PC-9 (cell line): ENCODE measurements at regions not wholly inside any gene's neighbourhood (a gene's known extent, or its start where the extent isn't known, plus 50 kb on each side); places are given as distances from the start of the nearest gene placed in this dataset.

Source experiments
- BruUV-seq: library from RNA; stranded (reverse); fragments of 400-500 nt; replicated peaks from 2 replicates; lab custom pipeline; 2021; lab: Mats Ljungman, UMichigan
- CTCF ChIA-PET: fragments of 300-600 bp; sonication (Branson Sonifier 250); formaldehyde crosslinking; loops from one replicate; lab custom pipeline; 2022; ENCODE audit warnings: antibody characterized with exemption; lab: Charles Lee
- POLR2A ChIA-PET: fragments of 300-600 bp; sonication (Branson Sonifier 250); formaldehyde crosslinking; loops from one replicate; lab custom pipeline; 2022; ENCODE audit warnings: antibody characterized with exemption; ENCODE audit not compliant: unreplicated experiment; lab: Charles Lee
- DNase-seq, 2 experiments: peaks; one replicate each; pipeline versions ENCODE4 v3.0.0 to v3.0.0-alpha.2; 2015 to 2022; ENCODE audit warnings: mixed read lengths in 1 of 2
- H2AFZ ChIP-seq: fragments of 200-600 bp; sonication (generic); 2 replicates; pipeline ENCODE4 v1.8.1; 2017; ENCODE audit warnings: antibody characterized with exemption
- H3F3A ChIP-seq: fragments of 200-600 bp; sonication (generic); 2 replicates; pipeline ENCODE4 v1.8.1; 2017; ENCODE audit warnings: antibody characterized with exemption, mild to moderate bottlenecking, low read depth; ENCODE audit not compliant: insufficient read depth
- H3K27ac ChIP-seq: fragments of 200-600 bp; sonication (generic); 2 replicates; pipeline ENCODE4 v1.6.1; 2016; ENCODE audit warnings: mixed run types
- H3K27me3 ChIP-seq: fragments of 200-600 bp; sonication (generic); 2 replicates; pipeline ENCODE4 v1.6.1; 2016; ENCODE audit warnings: low read depth, mixed run types; ENCODE audit not compliant: insufficient read depth
- H3K36me3 ChIP-seq: fragments of 200-600 bp; sonication (generic); 2 replicates; pipeline ENCODE4 v1.6.1; 2016; ENCODE audit warnings: low read depth, mixed run types
- H3K4me1 ChIP-seq: fragments of 200-600 bp; sonication (generic); replicated peaks from 2 replicates; pipeline ENCODE4 v1.6.1; 2016; ENCODE audit warnings: mixed run types; ENCODE audit not compliant: insufficient read depth
- H3K4me2 ChIP-seq: fragments of 200-600 bp; sonication (generic); 2 replicates; pipeline ENCODE4 v1.6.1; 2017; ENCODE audit warnings: mixed run types
- H3K4me3 ChIP-seq: fragments of 200-600 bp; sonication (generic); 2 replicates; pipeline ENCODE4 v1.6.1; 2016; ENCODE audit warnings: mixed run types
- H3K79me2 ChIP-seq: fragments of 200-600 bp; sonication (generic); 2 replicates; pipeline ENCODE4 v1.6.1; 2017; ENCODE audit warnings: low read depth, mixed run types
- H3K9me2 ChIP-seq: fragments of 200-600 bp; sonication (generic); 2 replicates; pipeline ENCODE4 v1.8.1; 2017; ENCODE audit warnings: mild to moderate bottlenecking; ENCODE audit not compliant: insufficient read depth
- H3K9me3 ChIP-seq: fragments of 200-600 bp; sonication (generic); 2 replicates; pipeline ENCODE4 v1.8.1; 2016; ENCODE audit warnings: low read depth; ENCODE audit not compliant: insufficient read depth
- H4K20me1 ChIP-seq: fragments of 200-600 bp; sonication (generic); 2 replicates; pipeline ENCODE4 v1.8.1; 2017; ENCODE audit not compliant: insufficient read depth
- EZH2 ChIP-seq: fragments of 200-600 bp; sonication (generic); IDR thresholded peaks from 2 replicates; pipeline ENCODE4 v1.8.0; 2017; ENCODE audit warnings: antibody characterized with exemption, low read depth
- intact Hi-C: fragments of 100-400 bp; cut with micrococcal nuclease; formaldehyde crosslinking; loops from one replicate; pipeline ENCODE4 v1.10.0; 2022; ENCODE audit not compliant: unreplicated experiment
- TF ChIP-seq, protein P1 (sequence below): fragments of 200-600 bp; sonication (generic); conservative IDR thresholded peaks from 2 replicates; pipeline ENCODE4 v1.6.1; 2017; ENCODE audit warnings: mixed run types, antibody characterized with exemption, mild to moderate bottlenecking, moderate library complexity

DNA sequence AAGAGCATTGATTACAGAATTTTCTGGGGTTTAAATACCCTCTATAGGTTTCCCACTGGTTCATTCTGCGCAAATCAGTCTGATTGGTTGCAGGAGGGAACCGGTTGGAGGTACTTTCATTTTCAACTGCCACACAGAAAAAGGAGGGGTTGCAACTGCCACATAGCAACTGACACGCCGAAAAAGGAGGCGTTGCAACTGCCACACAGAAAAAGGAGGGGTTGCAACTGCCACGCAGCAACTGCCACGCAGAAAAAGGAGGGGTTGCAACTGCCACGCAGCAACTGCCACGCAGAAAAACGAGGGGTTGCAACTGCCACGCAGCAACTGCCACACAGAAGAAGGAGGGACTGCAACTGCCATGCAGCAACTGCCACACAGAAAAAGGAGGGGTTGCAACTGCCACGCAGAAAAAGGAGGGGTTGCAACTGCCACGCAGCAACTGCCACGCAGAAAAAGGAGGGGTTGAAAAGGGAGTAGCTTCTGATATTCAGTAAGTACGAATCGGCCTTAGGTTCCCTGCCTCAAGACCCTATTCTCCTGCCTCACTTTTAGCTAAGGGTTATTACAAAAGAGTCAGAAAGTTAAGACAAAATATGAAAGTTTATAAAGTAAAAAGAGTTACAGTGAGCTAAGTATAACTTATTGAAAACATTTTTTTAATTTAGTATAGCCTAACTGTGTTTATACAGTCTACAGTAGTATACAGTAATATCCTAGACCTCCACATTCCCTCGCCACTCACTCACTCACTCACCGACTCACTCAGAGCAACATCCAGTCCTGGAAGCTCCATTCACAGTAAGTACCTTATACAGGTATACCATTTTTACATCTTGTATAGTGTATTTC, 431.8 kb downstream of the KCTD8 start:
- ChIA-PET CTCF (no interaction called here), POLR2A (no interaction called here)
- TF ChIP-seq, protein P1, sequence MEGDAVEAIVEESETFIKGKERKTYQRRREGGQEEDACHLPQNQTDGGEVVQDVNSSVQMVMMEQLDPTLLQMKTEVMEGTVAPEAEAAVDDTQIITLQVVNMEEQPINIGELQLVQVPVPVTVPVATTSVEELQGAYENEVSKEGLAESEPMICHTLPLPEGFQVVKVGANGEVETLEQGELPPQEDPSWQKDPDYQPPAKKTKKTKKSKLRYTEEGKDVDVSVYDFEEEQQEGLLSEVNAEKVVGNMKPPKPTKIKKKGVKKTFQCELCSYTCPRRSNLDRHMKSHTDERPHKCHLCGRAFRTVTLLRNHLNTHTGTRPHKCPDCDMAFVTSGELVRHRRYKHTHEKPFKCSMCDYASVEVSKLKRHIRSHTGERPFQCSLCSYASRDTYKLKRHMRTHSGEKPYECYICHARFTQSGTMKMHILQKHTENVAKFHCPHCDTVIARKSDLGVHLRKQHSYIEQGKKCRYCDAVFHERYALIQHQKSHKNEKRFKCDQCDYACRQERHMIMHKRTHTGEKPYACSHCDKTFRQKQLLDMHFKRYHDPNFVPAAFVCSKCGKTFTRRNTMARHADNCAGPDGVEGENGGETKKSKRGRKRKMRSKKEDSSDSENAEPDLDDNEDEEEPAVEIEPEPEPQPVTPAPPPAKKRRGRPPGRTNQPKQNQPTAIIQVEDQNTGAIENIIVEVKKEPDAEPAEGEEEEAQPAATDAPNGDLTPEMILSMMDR = no peak
- TF ChIP-seq EZH2 = no peak
- intact Hi-C loops = no loop called here
- Histone ChIP-seq H3K9me2 (no peaks in the 10 kb centered on the region), H3K27me3 (no peaks in the 10 kb centered on the region), H3K4me1 (no peaks in the 10 kb centered on the region), H4K20me1 (no peaks in the 10 kb centered on the region), H3K4me3 (peak overlapping the region; percentile 51; the same call in 1 of the 2 replicates), H3K9me3 (no peaks in the 10 kb centered on the region), H3F3A (no peaks in the 10 kb centered on the region), H3K4me2 (peak overlapping the region; percentile 68), H2AFZ (peak overlapping the region; percentile 68; the same call in 1 of the 2 replicates), H3K79me2 (no peaks in the 10 kb centered on the region), H3K36me3 (no peaks in the 10 kb centered on the region), H3K27ac (no peak overlapping the region)
- no TSS peak for BruUV-seq
- DNase-seq = peak in 1 of 2 experiments; percentile 1

DNA sequence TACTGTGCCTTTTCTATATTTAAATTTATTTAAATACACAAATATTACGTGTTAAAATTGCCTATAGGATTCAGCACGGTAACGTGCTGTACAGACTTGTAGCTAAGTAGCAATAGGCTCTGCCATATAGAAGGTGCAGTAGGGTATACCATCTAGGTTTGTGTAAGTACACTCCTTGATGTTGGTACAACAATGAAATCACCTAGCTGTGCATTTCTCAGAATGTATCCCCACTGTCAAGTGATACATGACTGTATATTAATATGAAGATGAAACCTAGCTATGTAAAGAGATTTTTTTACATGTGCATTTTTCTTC, 431.2 kb downstream of the KCTD8 start:
- Histone ChIP-seq H4K20me1 (no peaks in the 10 kb centered on the region), H3K4me2 (no peak overlapping the region), H3K4me1 (no peaks in the 10 kb centered on the region), H3K27ac (no peak overlapping the region), H3K9me3 (no peaks in the 10 kb centered on the region), H3K27me3 (no peaks in the 10 kb centered on the region), H2AFZ (no peak overlapping the region), H3K79me2 (no peaks in the 10 kb centered on the region), H3K36me3 (no peaks in the 10 kb centered on the region), H3K4me3 (no peak overlapping the region), H3F3A (no peaks in the 10 kb centered on the region), H3K9me2 (no peaks in the 10 kb centered on the region)
- intact Hi-C loops = no loop called here
- BruUV-seq = no TSS peak
- TF ChIP-seq, protein P1 = no peak
- no peak for TF ChIP-seq EZH2
- ChIA-PET CTCF (no interaction called here), POLR2A (no interaction called here)
- DNase-seq = no peak

GRCh38 chr4:44019721-44020120, 428.9 kb downstream of the KCTD8 start:
- Histone ChIP-seq H3K9me2 (no peaks in the 10 kb centered on the region), H3K27ac (no peak overlapping the region), H3K4me3 (no peak overlapping the region), H3K36me3 (no peaks in the 10 kb centered on the region), H3K27me3 (no peaks in the 10 kb centered on the region), H3K79me2 (no peaks in the 10 kb centered on the region), H4K20me1 (no peaks in the 10 kb centered on the region), H3K4me1 (no peaks in the 10 kb centered on the region), H3F3A (no peaks in the 10 kb centered on the region), H3K9me3 (no peaks in the 10 kb centered on the region), H3K4me2 (no peak overlapping the region), H2AFZ (no peak overlapping the region)
- no peak for TF ChIP-seq EZH2
- TF ChIP-seq, protein P1 = no peak
- POLR2A ChIA-PET = no interaction called here
- DNase-seq = no peak
- BruUV-seq = no TSS peak
- CTCF ChIA-PET = no interaction called here
- intact Hi-C loops = no loop called here
